ENCODE measurements at regions not wholly inside any gene's neighbourhood (a gene's known extent, or its start where the extent isn't known, plus 50 kb on each side); places are given as distances from the start of the nearest gene placed in this dataset.

- no peak overlapping the region for H3K4me3 ChIP-seq
- no peaks in the 10 kb centered on the region for H3K4me1 ChIP-seq
- H3K27me3 ChIP-seq = no peaks in the 10 kb centered on the region
- no peak for ATAC-seq (ENCODE audit: low FRiP score in 2 of 2)
- no peaks in the 10 kb centered on the region for H3K9me3 ChIP-seq
- TF ChIP-seq CTCF (IDR thresholded peaks at IDR 0.05) (no peak), POLR2AphosphoS5 (IDR thresholded peaks at IDR 0.05) (no peak), POLR2A (IDR thresholded peaks at IDR 0.05) (no peak), EP300 (IDR thresholded peaks at IDR 0.05) (no peak)
- WGBS, 2 donors = 78 to 82% methylated on average over 2 of the region's 2 CpGs
- no peak for DNase-seq
- no peaks in the 10 kb centered on the region for H3K36me3 ChIP-seq
- no peak overlapping the region for H3K27ac ChIP-seq
Observed at GRCh38 chr10:52474265-52474664, 160.2 kb downstream of the DKK1 start.

GRCh38 chr10:52477305-52477704, 163.2 kb downstream of the DKK1 start:
- TF ChIP-seq EP300 (IDR thresholded peaks at IDR 0.05) = no peak
- TF ChIP-seq POLR2AphosphoS5 (IDR thresholded peaks at IDR 0.05) = no peak
- no peak for TF ChIP-seq CTCF (IDR thresholded peaks at IDR 0.05)
- TF ChIP-seq POLR2A (IDR thresholded peaks at IDR 0.05) = no peak
- Histone ChIP-seq H3K4me1 (no peaks in the 10 kb centered on the region), H3K9me3 (no peaks in the 10 kb centered on the region), H3K27me3 (no peaks in the 10 kb centered on the region), H3K27ac (no peak overlapping the region), H3K36me3 (no peaks in the 10 kb centered on the region), H3K4me3 (no peak overlapping the region)
- 73% methylated on average over 4 of the region's 4 CpGs for WGBS, 2 donors
- no peak for DNase-seq
- ATAC-seq (ENCODE audit: low FRiP score in 2 of 2) = no peak

GRCh38 chr10:52479567-52479966, 165.5 kb downstream of the DKK1 start:
- H3K4me1 ChIP-seq = no peaks in the 10 kb centered on the region
- H3K9me3 ChIP-seq = no peaks in the 10 kb centered on the region
- no peaks in the 10 kb centered on the region for H3K36me3 ChIP-seq
- H3K27me3 ChIP-seq = no peaks in the 10 kb centered on the region
- TF ChIP-seq POLR2AphosphoS5 (IDR thresholded peaks at IDR 0.05) = no peak
- TF ChIP-seq POLR2A (IDR thresholded peaks at IDR 0.05) = no peak
- no peak for TF ChIP-seq EP300 (IDR thresholded peaks at IDR 0.05)
- no peak for TF ChIP-seq CTCF (IDR thresholded peaks at IDR 0.05)
- DNase-seq (no peak), ATAC-seq (ENCODE audit: low FRiP score in 2 of 2) (no peak)
- no peak overlapping the region for H3K27ac ChIP-seq
- WGBS, 2 donors = 67 to 69% methylated on average over 3 of the region's 3 CpGs
- H3K4me3 ChIP-seq = no peak overlapping the region

- Histone ChIP-seq H3K4me1 (no peaks in the 10 kb centered on the region), H3K27me3 (no peaks in the 10 kb centered on the region), H3K9me3 (no peaks in the 10 kb centered on the region), H3K36me3 (no peaks in the 10 kb centered on the region), H3K27ac (no peak overlapping the region), H3K4me3 (no peak overlapping the region)
- DNase-seq (no peak), ATAC-seq (ENCODE audit: low FRiP score in 2 of 2) (no peak)
- TF ChIP-seq POLR2AphosphoS5 (IDR thresholded peaks at IDR 0.05) = no peak
- TF ChIP-seq CTCF (IDR thresholded peaks at IDR 0.05) = no peak
- 85 to 87% methylated on average over 7 of the region's 7 CpGs for WGBS, 2 donors
Observed at GRCh38 chr10:52481986-52482555, 168.0 kb downstream of the DKK1 start.

GRCh38 chr10:52483587-52483986, 169.5 kb downstream of the DKK1 start:
- H3K36me3 ChIP-seq = no peaks in the 10 kb centered on the region
- ATAC-seq (ENCODE audit: low FRiP score in 2 of 2) (no peak), DNase-seq (no peak)
- WGBS, 2 donors = 86 to 93% methylated on average over 3 of the region's 3 CpGs
- H3K4me3 ChIP-seq = no peak overlapping the region
- TF ChIP-seq POLR2AphosphoS5 (IDR thresholded peaks at IDR 0.05) (no peak), POLR2A (IDR thresholded peaks at IDR 0.05) (no peak), CTCF (IDR thresholded peaks at IDR 0.05) (no peak), EP300 (IDR thresholded peaks at IDR 0.05) (no peak)
- no peaks in the 10 kb centered on the region for H3K27me3 ChIP-seq
- no peaks in the 10 kb centered on the region for H3K4me1 ChIP-seq
- H3K9me3 ChIP-seq = no peaks in the 10 kb centered on the region
- H3K27ac ChIP-seq = no peak overlapping the region

Data from upper lobe of left lung (tissue), 6 donors.